Mucosa of rectum (tissue), 2 donors: ENCODE measurements at regions not wholly inside any gene's neighbourhood (a gene's known extent, or its start where the extent isn't known, plus 50 kb on each side); places are given as distances from the start of the nearest gene placed in this dataset.

ENCODE experiments used
- H3K27ac ChIP-seq, 2 donors: one replicate each; pipeline ENCODE4 v1.7.0; 2013; ENCODE audit warnings: inconsistent platforms in 2 of 2, low read depth in 2 of 2, low read length in 2 of 2
- H3K27me3 ChIP-seq, 2 donors: one replicate each; pipeline ENCODE4 v1.7.0; 2013; ENCODE audit warnings: low read length in 2 of 2; ENCODE audit not compliant: control insufficient read depth in 2 of 2, insufficient read depth in 2 of 2
- H3K36me3 ChIP-seq, 2 donors: one replicate each; pipeline ENCODE4 v1.7.0; 2013; ENCODE audit warnings: low read length in 2 of 2; ENCODE audit not compliant: control insufficient read depth in 2 of 2, insufficient read depth in 2 of 2
- H3K4me1 ChIP-seq, 2 donors: one replicate each; pipeline ENCODE4 v1.7.0; 2013; ENCODE audit warnings: low read length in 2 of 2, mild to moderate bottlenecking in 1 of 2; ENCODE audit not compliant: control insufficient read depth in 2 of 2, insufficient read depth in 2 of 2
- H3K4me3 ChIP-seq, 2 donors: one replicate each; pipeline ENCODE4 v1.7.0; 2013; ENCODE audit warnings: low read length in 2 of 2
- H3K9ac ChIP-seq, 2 donors: one replicate each; pipeline ENCODE4 v1.7.0; 2013; ENCODE audit warnings: low read length in 2 of 2, low read depth in 1 of 2, mild to moderate bottlenecking in 1 of 2
- H3K9me3 ChIP-seq, 2 donors: one replicate each; pipeline ENCODE4 v1.7.0; 2013; ENCODE audit warnings: low read length in 2 of 2; ENCODE audit not compliant: control insufficient read depth in 2 of 2
- donor health status: healthy.
- donor health status: Normal muscosa, but diverticular disease.

DNA sequence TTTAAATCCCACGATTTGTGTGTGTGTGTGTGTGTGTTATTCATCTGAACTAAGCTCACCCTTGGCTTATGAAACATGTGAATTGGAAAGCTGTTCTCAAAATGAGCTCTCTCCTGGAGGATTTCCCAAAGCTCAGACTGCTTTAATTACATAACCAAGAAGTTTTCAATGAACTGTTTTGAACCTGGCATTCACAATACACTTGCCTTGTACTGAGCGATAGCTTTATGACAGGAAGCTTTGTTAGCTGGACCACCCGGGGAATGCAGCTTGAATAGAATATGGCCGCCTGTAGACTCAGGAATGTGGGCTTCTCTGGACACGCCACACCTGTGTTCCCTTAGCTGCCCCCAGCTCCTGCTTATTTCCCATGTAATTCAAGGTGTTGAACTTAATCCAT lies 71.4 kb upstream of the PREP start:
- Histone ChIP-seq H3K27ac (no peak overlapping the region), H3K4me3 (no peak overlapping the region), H3K9ac (no peak overlapping the region), H3K4me1 (no peaks in the 10 kb centered on the region), H3K9me3 (no peaks in the 10 kb centered on the region), H3K27me3 (no peaks in the 10 kb centered on the region), H3K36me3 (no peaks in the 10 kb centered on the region)

DNA sequence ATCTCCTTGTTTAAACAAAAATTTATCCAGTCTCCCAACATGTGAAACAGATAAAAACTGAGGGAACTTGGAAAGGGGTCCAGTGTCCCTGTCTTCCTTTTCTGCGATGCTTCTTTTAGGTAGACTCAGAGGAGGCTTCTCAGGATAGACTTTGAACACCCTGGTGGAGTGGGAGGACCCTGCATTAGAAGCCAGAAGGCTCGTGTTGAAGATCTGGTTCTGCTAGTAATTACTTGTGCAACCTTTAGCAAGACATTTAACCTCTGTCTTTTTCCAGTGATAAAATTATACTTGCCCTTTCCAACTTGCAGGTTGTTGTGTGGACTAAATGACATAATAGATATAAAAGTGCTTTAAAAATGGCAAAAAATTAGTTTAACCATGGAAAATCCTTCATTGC lies 67.1 kb upstream of the PREP start:
- Histone ChIP-seq H3K27me3 (no peaks in the 10 kb centered on the region), H3K36me3 (no peaks in the 10 kb centered on the region), H3K9ac (no peak overlapping the region), H3K4me3 (no peak overlapping the region), H3K4me1 (no peaks in the 10 kb centered on the region), H3K27ac (no peak overlapping the region), H3K9me3 (peaks cover 0 to 3% of the 10 kb centered on the region in 2 donors)

DNA sequence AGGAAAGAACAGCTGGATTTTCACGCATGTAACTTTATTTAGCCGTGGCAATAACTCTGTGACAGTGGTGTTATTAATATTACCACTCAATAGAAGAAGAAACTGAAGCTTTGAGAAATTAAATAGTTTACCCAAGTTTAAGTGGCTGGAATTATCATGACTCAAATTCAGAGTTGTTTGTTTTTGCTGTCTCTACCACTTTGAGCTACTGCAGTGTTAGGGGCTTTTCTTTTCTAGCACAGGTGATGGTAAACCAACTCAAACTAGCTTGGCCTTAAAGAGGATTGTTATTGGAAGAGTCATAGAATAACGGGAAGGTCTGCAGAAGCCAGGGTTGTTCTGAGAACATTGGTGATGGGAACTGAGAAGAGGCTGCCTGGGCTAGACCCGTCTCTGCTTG lies 66.0 kb upstream of the PREP start:
- Histone ChIP-seq H3K4me1 (no peaks in the 10 kb centered on the region), H3K36me3 (no peaks in the 10 kb centered on the region), H3K4me3 (no peak overlapping the region), H3K27ac (no peak overlapping the region), H3K9ac (no peak overlapping the region), H3K27me3 (no peaks in the 10 kb centered on the region), H3K9me3 (peaks cover 0 to 3% of the 10 kb centered on the region in 2 donors)

DNA sequence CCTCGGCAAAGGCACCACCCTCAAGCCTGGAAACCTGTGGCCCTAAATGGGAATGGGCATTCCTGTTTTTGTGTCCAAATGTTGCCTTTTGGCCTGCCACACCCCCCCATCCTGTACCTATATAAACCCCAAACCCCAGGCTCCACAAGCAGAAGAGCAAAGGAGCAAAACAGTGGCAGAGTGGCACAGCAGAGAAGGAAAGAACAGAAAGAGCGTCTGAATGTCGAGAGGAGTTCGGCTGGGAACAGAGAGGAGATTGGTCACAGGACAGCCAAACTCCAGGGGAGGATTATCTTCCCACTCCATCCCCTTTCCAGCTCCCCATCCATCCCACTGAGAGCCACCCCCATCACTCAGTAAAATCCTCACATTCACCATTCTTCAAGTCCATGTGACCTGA lies 58.0 kb upstream of the PREP start:
- Histone ChIP-seq H3K9me3 (peaks cover 0 to 1% of the 10 kb centered on the region in 2 donors), H3K4me3 (no peak overlapping the region), H3K27me3 (no peaks in the 10 kb centered on the region), H3K27ac (no peak overlapping the region), H3K9ac (no peak overlapping the region), H3K36me3 (no peaks in the 10 kb centered on the region), H3K4me1 (no peaks in the 10 kb centered on the region)

DNA sequence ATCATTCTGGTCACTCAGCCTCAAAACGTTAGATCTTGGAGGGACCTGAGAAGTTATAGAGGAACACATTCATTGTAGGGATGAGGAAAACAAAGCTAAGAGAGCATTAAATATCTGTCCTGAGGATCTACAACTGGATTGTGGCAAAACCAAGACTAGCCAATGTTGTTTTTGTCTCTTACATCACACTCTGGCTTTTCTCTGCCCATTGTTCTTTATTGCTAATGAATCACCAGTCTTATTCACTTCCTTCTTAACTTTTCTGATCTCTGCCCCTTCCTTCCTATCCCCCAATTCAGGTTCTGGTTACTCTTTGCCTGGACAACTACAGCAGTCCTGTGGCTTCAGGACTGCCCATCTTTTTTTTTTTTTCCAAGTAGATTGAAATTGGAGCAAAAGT lies 57.0 kb upstream of the PREP start:
- no peak overlapping the region for H3K4me3 ChIP-seq
- no peaks in the 10 kb centered on the region for H3K9me3 ChIP-seq
- H3K4me1 ChIP-seq, result no peaks in the 10 kb centered on the region
- H3K27ac ChIP-seq, result no peak overlapping the region
- H3K27me3 ChIP-seq, result no peaks in the 10 kb centered on the region
- no peak overlapping the region for H3K9ac ChIP-seq
- H3K36me3 ChIP-seq, result no peaks in the 10 kb centered on the region

DNA sequence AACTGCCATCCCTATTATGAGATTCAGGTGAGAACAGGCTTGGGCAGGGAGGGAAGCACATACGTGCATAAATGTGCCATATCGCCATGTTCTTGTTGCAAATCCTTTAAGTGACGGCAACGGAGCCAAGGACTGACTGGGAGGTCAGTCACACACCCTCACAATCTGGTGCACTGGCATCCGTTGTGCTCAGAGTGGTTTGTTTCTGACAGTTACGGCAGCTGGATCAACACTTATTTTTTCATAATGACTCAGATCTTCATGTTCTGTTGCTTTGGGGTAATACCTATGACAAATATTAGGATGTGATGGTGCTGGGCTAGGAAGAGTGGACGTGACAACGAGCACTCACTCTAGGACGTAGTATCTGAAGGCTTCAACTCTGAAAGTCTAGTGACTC lies 56.2 kb upstream of the PREP start:
- no peaks in the 10 kb centered on the region for H3K27me3 ChIP-seq
- no peak overlapping the region for H3K27ac ChIP-seq
- no peak overlapping the region for H3K9ac ChIP-seq
- no peaks in the 10 kb centered on the region for H3K9me3 ChIP-seq
- H3K36me3 ChIP-seq, result no peaks in the 10 kb centered on the region
- no peaks in the 10 kb centered on the region for H3K4me1 ChIP-seq
- no peak overlapping the region for H3K4me3 ChIP-seq

DNA sequence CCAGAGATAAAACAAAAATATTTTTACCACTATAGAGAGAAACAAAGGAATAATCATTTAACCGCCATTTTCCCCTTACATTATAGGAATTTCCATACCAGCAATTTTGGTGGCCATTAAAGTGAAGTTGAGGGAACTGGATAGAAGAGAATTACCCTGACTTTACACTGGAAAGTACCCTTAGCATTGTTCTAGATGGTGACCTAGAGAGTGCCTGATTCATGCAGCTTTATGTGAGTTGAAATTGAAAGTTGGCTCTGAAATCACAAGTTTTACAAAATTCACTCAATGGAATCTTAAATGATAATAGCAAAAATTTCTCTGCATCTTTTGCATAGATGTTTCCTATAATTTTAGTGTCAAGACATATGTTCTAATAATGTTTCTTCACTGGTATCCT lies 55.7 kb upstream of the PREP start:
- Histone ChIP-seq H3K27ac (no peak overlapping the region), H3K27me3 (no peaks in the 10 kb centered on the region), H3K9ac (no peak overlapping the region), H3K9me3 (no peaks in the 10 kb centered on the region), H3K4me1 (no peaks in the 10 kb centered on the region), H3K36me3 (no peaks in the 10 kb centered on the region), H3K4me3 (no peak overlapping the region)

DNA sequence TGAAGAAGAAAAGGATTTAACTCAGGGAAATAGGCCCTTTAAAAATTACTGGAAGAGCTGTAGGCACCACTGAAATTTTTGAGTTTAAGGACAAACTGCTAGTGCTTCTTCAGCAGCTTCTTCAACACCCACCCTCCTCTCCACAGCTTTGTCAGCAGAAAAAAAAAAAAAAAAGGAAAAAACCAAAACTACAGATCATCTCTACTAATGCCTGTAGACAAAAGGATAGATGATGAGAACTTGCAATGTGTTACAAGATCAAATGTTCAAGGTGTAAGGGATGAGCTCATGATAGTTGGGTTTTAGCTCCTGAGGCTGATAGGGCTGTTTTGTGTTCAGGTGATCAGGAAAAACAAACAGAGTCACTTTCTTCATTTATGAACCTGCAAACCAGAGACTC lies 55.2 kb upstream of the PREP start:
- H3K4me3 ChIP-seq, result no peak overlapping the region
- H3K9ac ChIP-seq, result no peak overlapping the region
- H3K36me3 ChIP-seq, result no peaks in the 10 kb centered on the region
- H3K4me1 ChIP-seq, result no peaks in the 10 kb centered on the region
- no peaks in the 10 kb centered on the region for H3K9me3 ChIP-seq
- no peak overlapping the region for H3K27ac ChIP-seq
- H3K27me3 ChIP-seq, result no peaks in the 10 kb centered on the region

DNA sequence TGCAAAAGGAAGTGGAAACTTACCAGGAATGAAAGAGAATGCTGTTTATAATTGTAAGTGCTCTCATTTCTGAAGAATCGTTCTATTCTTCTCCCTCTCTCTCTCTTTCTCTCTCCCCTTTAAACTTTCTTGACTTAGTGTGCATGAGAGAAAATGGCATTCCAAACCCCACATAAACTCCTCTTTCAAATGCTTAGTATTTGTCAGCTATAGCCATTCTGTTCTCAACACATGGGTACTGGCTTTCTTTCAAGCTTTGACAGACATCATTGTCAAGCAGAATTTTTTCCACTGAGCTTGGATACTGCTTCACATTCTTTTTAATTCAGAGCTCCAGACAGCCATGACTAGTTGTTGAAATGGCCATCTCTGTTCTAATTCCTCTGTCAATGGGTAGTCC lies 51.1 kb upstream of the PREP start:
- Histone ChIP-seq H3K27me3 (no peaks in the 10 kb centered on the region), H3K27ac (no peak overlapping the region), H3K4me1 (no peaks in the 10 kb centered on the region), H3K4me3 (no peak overlapping the region), H3K9me3 (no peaks in the 10 kb centered on the region), H3K9ac (no peak overlapping the region), H3K36me3 (no peaks in the 10 kb centered on the region)

DNA sequence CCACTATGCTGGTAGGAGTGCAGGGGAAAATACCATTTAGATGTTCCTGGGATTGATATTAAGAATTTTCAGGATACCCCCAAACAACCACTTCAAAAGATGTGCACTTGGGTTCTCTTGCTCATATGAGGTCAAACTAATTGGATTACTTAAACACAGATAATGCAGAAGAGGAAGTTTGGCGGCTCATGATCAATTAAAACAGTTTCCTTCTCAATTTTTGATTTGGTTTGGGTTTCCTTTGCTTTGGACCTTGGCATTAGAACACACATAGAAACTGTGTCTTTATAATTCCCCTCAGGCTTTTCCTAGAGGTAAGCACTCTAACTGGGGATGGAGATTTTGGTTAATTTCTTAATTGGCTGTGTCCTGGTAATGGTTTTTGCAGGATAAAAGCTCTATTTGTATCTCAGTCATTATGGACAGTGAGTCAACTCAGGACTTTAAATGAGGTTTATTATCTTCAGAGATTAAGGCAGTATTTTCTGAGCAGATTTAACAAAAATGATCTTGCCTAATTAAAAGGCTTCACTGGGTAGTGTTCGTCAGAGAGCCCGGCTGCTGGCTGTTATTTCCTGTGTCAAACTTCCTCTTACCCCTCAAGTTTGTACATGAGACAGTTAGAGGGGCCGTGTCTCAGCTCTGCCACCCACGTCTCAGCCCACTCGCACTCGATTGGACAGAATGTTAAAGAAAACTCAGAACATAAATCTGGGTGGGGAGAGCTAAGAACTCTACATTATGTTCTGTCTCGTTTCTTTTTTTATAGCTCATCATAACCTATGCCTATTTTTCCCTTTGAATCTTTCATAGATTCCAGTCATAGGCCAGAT lies 50.3 kb upstream of the PREP start:
- H3K9me3 ChIP-seq, result no peaks in the 10 kb centered on the region
- H3K4me1 ChIP-seq, result no peaks in the 10 kb centered on the region
- no peak overlapping the region for H3K9ac ChIP-seq
- H3K4me3 ChIP-seq, result no peak overlapping the region
- no peaks in the 10 kb centered on the region for H3K27me3 ChIP-seq
- H3K27ac ChIP-seq, result no peak overlapping the region
- H3K36me3 ChIP-seq, result no peaks in the 10 kb centered on the region
